Fibroblast of peridontal ligament (primary cell): ENCODE measurements at regions not wholly inside any gene's neighbourhood (a gene's known extent, or its start where the extent isn't known, plus 50 kb on each side); places are given as distances from the start of the nearest gene placed in this dataset.
"Not testable (repeated sequence)": the region's sequence is repeated elsewhere in the genome, so short reads cannot be mapped to it uniquely, and the experiment has no call there.

ENCODE experiments used
- DNase-seq: peaks from one replicate; pipeline ENCODE4 v3.0.0-alpha.2; 2010; ENCODE audit errors: extremely low read depth

GRCh38 chr2:83874712-83875430 is 584.2 kb downstream of the SUCLG1 start:
- no peak for DNase-seq

DNA sequence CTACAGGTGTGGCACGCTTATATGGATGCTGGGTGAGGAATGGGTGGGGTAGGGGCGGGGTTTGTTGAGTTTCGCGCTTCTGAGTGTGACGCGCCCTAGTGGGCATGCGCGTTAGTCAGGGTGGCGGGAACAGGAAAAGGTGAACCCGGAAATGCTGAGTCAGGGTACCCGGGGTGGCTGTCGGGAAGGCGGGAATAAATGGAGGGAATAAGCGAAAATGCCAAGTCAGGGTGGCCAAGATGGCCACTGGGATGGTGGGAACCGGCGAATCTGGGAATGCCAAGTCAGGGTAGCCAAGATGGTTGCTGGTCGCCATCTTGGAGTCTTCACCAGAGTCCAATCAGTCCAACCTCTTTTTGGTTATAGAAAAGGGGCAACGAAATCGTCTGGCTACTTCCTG is 585.0 kb downstream of the SUCLG1 start:
- DNase-seq: no peak

- DNase-seq: no peak
Measured at GRCh38 chr2:83873110-83873509, 586.0 kb downstream of the SUCLG1 start.

DNA sequence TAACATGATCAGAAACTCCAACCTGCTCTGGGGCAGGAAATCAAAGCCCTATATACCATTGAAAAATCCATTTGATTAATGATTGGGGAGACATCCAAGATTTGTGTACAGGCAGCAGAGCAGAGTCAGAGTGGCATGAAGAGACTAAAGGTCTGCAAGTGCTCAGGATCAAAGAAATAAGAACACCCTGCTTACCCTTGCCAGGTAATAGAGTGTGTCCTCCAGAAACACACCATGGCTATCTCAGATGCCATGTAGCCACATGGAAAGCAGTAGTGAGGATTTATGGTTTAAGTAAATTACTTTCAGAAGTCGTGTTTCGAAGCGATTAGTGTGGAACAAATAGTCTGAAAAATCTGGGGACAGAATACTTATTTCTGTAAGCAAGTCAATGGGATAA is 592.9 kb downstream of the SUCLG1 start:
- no peak for DNase-seq

DNA sequence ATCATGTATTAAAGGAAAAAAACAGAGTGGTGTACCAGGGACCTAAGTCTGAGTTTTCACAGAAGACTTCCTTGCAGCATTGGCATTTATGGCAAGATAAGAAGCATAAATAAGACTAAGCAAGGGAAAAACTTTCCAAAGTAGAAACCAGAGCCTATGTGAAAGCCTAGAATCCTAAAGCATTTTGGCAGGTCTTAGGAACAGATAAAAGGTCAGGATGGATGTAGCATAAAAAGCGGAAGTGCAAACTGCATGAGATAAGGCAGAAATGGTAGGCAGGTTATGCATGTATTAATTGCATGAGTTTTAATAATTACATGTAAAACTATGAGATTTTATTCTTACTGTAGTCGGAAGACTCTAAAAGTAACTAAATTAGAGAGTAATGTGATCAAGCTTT is 596.5 kb downstream of the SUCLG1 start:
- no peak for DNase-seq

- DNase-seq: no peak
Measured at GRCh38 chr2:83860320-83860719, 598.8 kb downstream of the SUCLG1 start.

DNA sequence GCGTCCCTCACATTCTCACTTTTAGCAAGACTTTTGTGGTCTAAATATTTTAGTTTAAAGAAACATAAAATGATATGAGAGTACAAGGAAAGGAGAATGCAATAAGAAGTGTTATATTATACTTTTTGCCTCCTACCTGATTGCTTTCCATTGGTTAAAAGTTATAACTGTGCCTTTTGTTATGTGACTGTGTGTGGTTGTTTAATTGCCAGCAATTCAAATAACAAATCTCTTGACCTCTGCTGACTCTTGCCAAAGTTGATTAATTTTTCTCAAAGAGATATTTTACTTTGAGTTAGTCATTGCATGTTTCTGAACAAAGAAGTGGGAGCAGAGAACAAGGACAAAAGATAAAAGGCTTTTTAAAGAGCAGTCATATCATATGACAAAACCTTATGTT is 599.5 kb downstream of the SUCLG1 start:
- DNase-seq: no peak

GRCh38 chr2:83851066-83851465 is 608.0 kb downstream of the SUCLG1 start:
- no peak for DNase-seq

DNA sequence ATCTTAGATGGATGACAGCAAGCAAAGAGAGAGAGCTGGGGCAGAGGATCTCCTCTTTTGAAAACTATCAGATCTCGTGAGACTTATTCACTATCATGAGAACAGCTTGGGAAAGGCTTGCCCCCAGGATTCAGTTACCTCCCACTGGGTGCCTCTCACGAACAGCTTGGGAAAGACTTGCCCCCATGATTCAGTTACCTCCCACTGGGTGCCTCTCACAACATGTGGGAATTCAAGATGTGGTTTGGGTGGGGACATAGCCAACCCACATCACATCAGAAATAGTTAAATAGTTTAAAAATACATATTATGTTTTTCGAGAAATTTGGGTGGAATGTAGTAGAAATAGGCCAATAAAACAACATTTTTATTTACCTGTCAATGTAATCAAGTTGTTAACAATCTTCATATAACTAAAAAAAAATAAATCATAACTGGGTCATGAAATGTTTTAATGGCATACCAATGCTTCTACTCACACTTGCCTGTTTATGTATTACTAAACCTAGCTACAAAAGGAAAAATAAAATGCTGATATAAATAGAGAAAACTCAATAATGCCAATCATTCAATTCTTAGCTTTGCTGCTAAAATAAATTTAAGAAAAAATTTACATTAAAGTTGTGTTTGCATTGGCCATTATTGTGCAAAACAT is 608.9 kb downstream of the SUCLG1 start:
- DNase-seq: no peak

GRCh38 chr2:83844490-83844889 is 614.6 kb downstream of the SUCLG1 start:
- no peak for DNase-seq

DNA sequence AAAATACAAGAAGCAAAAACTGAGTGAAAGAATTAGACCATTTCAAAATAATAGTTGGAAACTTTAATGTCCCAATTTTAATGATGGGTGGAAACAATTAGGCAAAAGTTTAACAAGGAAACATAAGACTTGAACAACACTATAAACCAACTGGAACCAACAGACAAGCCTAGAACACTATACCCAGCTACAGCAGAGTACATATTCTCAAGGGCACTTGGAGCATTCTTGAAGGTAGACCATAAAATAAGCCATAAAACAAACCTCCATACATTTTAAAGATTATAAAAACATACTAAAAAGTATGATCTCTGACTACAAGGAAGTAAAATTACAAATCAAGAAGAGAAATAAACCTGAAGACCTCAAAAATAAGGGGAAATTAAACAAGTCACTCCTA is 616.7 kb downstream of the SUCLG1 start:
- DNase-seq: no peak

- DNase-seq: no peak
Measured at GRCh38 chr2:83837823-83838222, 621.3 kb downstream of the SUCLG1 start.

- DNase-seq: no peak
Measured at GRCh38 chr2:83827618-83828017, 631.5 kb downstream of the SUCLG1 start.

DNA sequence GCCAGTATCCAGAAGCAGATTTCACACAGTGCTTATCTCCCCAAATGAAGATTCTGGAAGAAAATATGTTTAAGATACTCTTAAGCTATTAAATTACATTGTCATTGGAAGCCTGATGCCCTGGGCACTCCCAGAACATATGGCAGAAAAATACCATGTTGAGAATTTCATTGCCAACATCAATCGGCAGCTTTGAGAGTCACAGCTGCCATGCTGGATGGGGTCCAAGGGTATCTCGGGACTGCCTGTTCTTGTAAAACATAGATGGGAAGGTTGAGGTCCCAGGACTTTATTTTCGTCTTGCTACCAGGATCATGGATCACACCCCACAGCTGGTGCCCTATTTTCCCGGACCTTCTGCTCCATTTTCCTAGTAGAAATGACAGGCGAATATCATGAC is 632.5 kb downstream of the SUCLG1 start:
- no peak for DNase-seq

GRCh38 chr2:83823229-83823628 is 635.9 kb downstream of the SUCLG1 start:
- no peak for DNase-seq

GRCh38 chr2:83817511-83817910 is 641.6 kb downstream of the SUCLG1 start:
- no peak for DNase-seq

DNA sequence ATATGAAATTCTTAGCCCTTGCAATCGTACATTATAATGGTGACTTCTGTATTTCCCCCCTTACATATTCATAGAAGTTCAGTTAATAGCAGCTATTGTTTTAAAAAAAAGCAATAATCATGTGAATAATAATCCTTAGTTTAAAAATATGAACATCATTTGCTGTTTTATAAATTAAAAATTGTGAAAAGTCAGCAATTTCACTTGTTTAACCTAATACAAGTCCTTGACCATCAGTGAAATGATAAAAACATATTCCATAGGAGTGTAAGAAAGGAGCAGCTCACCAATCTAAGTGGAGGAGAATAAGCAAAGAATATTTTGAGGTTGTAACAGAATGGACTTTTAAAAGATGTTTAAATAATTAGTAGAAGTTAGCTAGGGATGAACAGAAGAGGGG is 650.2 kb downstream of the SUCLG1 start:
- DNase-seq: no peak

DNA sequence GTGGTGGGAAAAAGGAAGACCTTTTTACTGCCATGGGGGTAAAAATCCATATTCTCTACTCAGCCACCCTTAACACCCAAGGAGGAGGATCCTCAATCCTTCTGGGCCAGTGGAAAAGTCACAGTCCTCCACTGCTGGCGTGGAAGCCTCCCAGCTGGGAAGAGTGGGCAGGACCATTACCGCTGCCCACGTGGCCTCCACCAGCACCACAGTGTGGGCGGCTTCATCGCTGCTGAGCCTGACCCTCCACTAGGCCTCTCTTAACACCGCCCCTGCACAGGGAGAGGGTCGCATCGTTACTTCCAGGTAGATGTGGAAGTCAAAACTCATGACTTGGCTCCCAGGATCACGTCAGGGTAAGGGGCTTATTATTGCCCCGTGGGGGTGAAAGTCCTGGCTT is 656.5 kb downstream of the SUCLG1 start:
- no peak for DNase-seq

DNA sequence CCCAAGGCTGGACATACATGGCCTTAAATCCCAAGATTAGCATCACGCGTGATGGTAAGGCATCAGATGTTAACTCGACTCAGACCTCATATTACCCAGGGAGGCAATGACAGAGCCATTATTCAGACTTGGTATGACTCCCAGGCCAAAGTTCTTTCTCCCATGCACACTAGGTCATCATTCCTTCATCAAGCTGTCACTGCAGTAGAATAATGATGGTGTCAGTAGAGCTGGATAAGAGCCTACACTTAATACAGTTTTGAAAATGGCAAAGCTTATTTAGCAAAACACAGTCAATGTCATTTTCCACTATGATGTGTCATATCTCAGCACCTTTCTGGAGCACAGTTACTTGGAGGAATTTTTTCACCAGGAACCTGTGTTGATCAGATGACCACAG is 663.3 kb downstream of the SUCLG1 start:
- DNase-seq: no peak

DNA sequence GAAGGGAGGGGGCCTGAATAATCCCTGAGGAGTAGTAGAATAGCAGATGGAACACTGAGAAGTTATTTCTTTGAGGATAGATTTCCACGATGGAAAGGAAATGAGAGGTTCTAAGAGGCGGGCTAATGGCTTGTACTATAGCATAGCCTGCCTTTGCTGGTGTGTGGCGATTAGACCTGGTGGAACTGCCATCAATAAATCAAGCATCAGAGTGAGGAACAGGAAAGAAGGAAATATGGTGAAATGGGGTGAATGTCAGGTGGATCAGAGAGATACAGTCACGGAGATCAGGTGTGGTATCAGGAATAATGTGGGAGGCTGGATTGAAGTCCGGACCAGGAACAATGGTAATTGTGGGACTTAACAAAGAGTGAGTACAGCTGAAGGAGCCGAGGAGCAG is 668.6 kb downstream of the SUCLG1 start:
- not testable (repeated sequence) for DNase-seq

GRCh38 chr2:83789674-83790073 is 669.4 kb downstream of the SUCLG1 start:
- DNase-seq: not testable (repeated sequence)

GRCh38 chr2:83788938-83789566 is 670.0 kb downstream of the SUCLG1 start:
- not testable (repeated sequence) for DNase-seq

GRCh38 chr2:83787189-83787588 is 671.9 kb downstream of the SUCLG1 start:
- DNase-seq: no peak
